ENCODE measurements at regions not wholly inside any gene's neighbourhood (a gene's known extent, or its start where the extent isn't known, plus 50 kb on each side); places are given as distances from the start of the nearest gene placed in this dataset.
A peak's percentile ranks its signal among the peaks of the same experiment; 100 is the strongest.

DNA sequence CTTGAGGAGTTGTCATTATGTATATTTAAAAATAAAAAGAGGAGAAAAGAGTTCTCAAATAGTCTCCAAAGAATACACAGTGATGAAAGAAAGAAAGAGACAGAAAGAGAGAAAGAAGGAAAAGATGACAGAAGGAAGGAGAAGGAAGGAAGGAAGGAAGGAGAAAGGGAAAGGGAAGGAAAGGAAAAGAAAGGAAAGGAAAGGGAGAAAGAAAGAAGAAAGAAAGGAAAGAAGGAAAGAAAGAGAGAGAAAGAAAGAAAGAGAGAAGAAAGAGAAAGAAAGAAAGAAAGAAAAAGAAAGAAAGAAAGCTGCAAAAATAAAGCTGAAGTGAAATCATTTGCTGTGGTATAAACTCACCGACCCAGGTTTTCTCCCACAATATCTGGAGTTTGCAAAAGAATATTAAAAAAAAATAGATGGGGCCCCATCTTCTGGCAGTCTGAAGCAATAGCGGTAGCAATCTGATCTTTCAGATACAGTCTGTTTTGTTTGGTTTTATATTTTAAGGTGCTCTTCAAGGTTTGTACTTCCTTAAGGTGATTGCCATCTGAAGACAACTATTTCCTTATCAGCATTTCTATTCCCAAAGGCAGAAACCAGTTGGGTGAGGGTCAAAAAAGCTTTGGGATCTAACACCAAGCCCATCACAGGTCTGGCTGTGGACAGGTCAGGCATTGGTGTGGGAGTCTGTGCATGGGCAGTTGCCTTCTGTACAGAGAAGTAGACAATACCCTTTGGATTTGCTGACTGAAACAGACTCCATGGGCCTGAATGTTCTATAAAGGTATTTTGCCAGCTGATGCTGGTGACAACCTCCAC, 160.4 kb downstream of the CPEB2 start:
- no peaks in the 10 kb centered on the region for H3K9me3 ChIP-seq
- no peak for TF ChIP-seq POLR2A (IDR thresholded peaks at IDR 0.05)
- no peak for TF ChIP-seq EP300 (IDR thresholded peaks at IDR 0.05)
- TF ChIP-seq POLR2AphosphoS5 (IDR thresholded peaks at IDR 0.05): no peak
- peak in 3 of 7 experiments; percentile 4 to 24 (median 12) for TF ChIP-seq CTCF (IDR thresholded peaks at IDR 0.05)
- no peaks in the 10 kb centered on the region for H3K27me3 ChIP-seq
- H3K4me3 ChIP-seq: no peak overlapping the region
- WGBS, 5 donors: 6 to 15% (median 11%) methylated on average over 2 of the region's 2 CpGs
- H3K4me1 ChIP-seq: peaks cover 0 to 7% (median 0%) of the 10 kb centered on the region in 4 donors
- intact Hi-C loops (cut with DNase I; ENCODE audit: low total_unique reads): no loop called here
- H3K27ac ChIP-seq: no peak overlapping the region
- peak in 1 of 2 donors; percentile 41 for DNase-seq
- H3K36me3 ChIP-seq: no peaks in the 10 kb centered on the region

DNA sequence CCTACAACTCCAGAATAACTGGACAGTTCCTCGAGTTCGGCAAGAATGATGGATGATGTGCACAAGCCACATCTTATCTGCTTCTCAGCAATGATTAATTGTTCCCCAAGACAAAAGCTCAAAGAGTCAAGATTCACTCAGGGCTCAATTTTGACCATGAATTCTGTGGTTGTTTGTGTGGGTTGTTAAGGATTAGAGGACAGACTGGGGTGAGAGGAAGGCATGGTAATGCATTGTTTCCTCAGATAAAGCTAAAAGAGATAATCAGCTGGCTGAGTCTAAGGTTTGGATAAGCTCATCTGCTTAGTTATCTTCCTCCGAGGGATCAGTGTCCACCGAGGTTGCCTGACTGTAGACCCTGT, 161.0 kb downstream of the CPEB2 start:
- Histone ChIP-seq H3K4me3 (no peak overlapping the region), H3K4me1 (peaks cover 0 to 7% (median 0%) of the 10 kb centered on the region in 4 donors), H3K27ac (no peak overlapping the region), H3K9me3 (no peaks in the 10 kb centered on the region), H3K36me3 (no peaks in the 10 kb centered on the region), H3K27me3 (no peaks in the 10 kb centered on the region)
- intact Hi-C loops (cut with DNase I; ENCODE audit: low total_unique reads): no loop called here
- no peak for TF ChIP-seq POLR2A (IDR thresholded peaks at IDR 0.05)
- no peak for TF ChIP-seq EP300 (IDR thresholded peaks at IDR 0.05)
- no peak for TF ChIP-seq CTCF (IDR thresholded peaks at IDR 0.05)
- TF ChIP-seq POLR2AphosphoS5 (IDR thresholded peaks at IDR 0.05): no peak
- WGBS, 5 donors: 17 to 35% (median 34%) methylated on average over 4 of the region's 4 CpGs
- no peak for DNase-seq

GRCh38 chr4:15164571-15164970, 162.3 kb downstream of the CPEB2 start:
- H3K27me3 ChIP-seq: no peaks in the 10 kb centered on the region
- TF ChIP-seq POLR2A (IDR thresholded peaks at IDR 0.05): no peak
- no peak for TF ChIP-seq EP300 (IDR thresholded peaks at IDR 0.05)
- TF ChIP-seq CTCF (IDR thresholded peaks at IDR 0.05): no peak
- TF ChIP-seq POLR2AphosphoS5 (IDR thresholded peaks at IDR 0.05): no peak
- H3K9me3 ChIP-seq: no peaks in the 10 kb centered on the region
- H3K4me3 ChIP-seq: no peak overlapping the region
- peaks cover 0 to 7% (median 0%) of the 10 kb centered on the region in 4 donors for H3K4me1 ChIP-seq
- no peak overlapping the region for H3K27ac ChIP-seq
- no peaks in the 10 kb centered on the region for H3K36me3 ChIP-seq
- intact Hi-C loops (cut with DNase I; ENCODE audit: low total_unique reads): no loop called here
- DNase-seq: no peak
- 47 to 59% (median 51%) methylated on average over 3 of the region's 3 CpGs for WGBS, 5 donors

- Histone ChIP-seq H3K36me3 (no peaks in the 10 kb centered on the region), H3K4me3 (no peak overlapping the region), H3K9me3 (peaks cover 0 to 8% (median 0%) of the 10 kb centered on the region in 4 donors), H3K27ac (no peak overlapping the region), H3K4me1 (peaks cover 0 to 2% (median 0%) of the 10 kb centered on the region in 4 donors), H3K27me3 (no peaks in the 10 kb centered on the region)
- DNase-seq: no peak
- WGBS, 5 donors: 26 to 54% (median 31%) methylated on average over 2 of the region's 2 CpGs
- intact Hi-C loops (cut with DNase I; ENCODE audit: low total_unique reads): no loop called here
- TF ChIP-seq POLR2A (IDR thresholded peaks at IDR 0.05) (no peak), POLR2AphosphoS5 (IDR thresholded peaks at IDR 0.05) (no peak), CTCF (IDR thresholded peaks at IDR 0.05) (no peak), EP300 (IDR thresholded peaks at IDR 0.05) (no peak)
Observed at GRCh38 chr4:15167743-15168142, 165.5 kb downstream of the CPEB2 start.
